ENCODE measurements at regions not wholly inside any gene's neighbourhood (a gene's known extent, or its start where the extent isn't known, plus 50 kb on each side); places are given as distances from the start of the nearest gene placed in this dataset.

DNA sequence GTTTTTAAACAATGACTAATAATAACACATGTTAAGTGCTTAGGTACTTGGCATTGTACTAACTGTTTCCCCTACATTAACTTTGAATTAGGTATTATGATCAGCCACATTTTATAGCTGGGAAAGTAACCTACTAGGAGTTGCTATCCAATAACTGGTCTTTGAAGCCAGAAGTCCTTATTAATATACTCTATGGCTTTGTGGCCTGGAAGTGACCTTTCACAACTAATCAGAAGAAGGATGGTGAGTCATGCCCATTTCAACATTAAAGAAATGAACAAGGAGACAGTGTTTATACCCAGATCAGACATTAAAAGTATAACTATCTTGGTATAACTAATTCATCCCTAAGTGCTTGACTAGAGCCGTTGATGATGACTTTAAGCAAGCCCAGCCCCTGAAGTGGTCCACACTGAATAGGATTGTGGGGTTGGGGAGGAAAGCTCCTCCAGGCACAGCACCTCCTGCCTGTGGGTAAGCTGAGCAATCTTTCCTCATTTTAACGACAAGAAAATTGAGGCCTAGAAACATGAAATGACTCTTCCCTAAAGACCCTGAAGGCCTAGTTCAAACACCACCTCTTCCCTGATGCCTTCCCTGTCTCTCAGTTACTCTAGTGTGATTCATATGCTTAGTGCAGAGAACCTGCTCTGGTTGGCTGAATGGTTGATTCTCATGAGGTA is 71.6 kb upstream of the RFX8 start:
- DNase-seq (ENCODE audit: low read depth): no peak
- Histone ChIP-seq H3K4me3 (ENCODE audit: low read depth, low read length) (no peak overlapping the region), H3K36me3 (ENCODE audit: control insufficient read depth, insufficient read depth, low read length) (no peaks in the 10 kb centered on the region), H3K27me3 (ENCODE audit: control insufficient read depth, insufficient read depth, low read length) (no peaks in the 10 kb centered on the region)
- TF ChIP-seq, protein P1, sequence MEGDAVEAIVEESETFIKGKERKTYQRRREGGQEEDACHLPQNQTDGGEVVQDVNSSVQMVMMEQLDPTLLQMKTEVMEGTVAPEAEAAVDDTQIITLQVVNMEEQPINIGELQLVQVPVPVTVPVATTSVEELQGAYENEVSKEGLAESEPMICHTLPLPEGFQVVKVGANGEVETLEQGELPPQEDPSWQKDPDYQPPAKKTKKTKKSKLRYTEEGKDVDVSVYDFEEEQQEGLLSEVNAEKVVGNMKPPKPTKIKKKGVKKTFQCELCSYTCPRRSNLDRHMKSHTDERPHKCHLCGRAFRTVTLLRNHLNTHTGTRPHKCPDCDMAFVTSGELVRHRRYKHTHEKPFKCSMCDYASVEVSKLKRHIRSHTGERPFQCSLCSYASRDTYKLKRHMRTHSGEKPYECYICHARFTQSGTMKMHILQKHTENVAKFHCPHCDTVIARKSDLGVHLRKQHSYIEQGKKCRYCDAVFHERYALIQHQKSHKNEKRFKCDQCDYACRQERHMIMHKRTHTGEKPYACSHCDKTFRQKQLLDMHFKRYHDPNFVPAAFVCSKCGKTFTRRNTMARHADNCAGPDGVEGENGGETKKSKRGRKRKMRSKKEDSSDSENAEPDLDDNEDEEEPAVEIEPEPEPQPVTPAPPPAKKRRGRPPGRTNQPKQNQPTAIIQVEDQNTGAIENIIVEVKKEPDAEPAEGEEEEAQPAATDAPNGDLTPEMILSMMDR (IDR thresholded peaks at IDR 0.05; ENCODE audit: insufficient read depth, low read length, poor library complexity, severe bottlenecking): no peak

DNA sequence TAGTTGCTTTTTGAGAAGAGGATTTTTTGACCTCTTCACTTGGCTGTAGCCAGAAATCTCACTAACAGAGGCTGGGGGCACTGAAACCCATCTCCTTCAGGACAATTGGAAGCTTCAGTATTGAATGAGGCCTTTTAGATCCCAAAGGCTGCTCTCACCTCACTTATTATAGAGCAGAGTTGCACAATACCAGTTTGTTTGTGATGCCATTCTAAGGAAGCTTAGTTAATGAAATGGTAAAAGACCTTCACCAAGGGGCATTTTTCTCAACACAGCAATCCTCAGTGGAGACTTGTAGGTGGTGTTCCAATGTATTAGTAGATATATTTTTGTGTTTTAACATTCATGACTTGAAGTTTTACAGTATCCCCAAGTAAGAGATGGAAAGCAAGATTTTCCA is 71.0 kb upstream of the RFX8 start:
- no peak for DNase-seq (ENCODE audit: low read depth)
- no peaks in the 10 kb centered on the region for H3K27me3 ChIP-seq (ENCODE audit: control insufficient read depth, insufficient read depth, low read length)
- no peak overlapping the region for H3K4me3 ChIP-seq (ENCODE audit: low read depth, low read length)
- no peaks in the 10 kb centered on the region for H3K36me3 ChIP-seq (ENCODE audit: control insufficient read depth, insufficient read depth, low read length)
- TF ChIP-seq, protein P1 (IDR thresholded peaks at IDR 0.05; ENCODE audit: insufficient read depth, low read length, poor library complexity, severe bottlenecking): no peak

DNA sequence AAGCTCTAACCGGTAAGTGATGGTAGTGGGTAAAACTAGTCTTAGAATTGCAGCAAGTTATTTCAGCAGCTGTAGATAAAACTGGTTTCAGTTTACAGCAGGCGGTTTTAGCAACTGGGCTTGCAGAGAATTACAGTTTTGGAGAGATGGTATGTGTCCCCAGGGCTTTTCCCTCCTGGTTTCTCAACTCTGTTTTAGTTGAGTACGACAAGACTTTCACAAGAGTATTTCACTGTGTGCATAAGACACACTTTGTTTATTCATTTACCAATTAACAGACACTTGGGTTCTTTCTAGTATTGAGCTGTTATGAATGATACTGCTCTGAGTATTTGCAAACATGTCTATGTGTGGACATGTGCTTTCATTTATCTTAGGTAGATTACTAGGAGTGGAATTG is 65.6 kb upstream of the RFX8 start:
- H3K27me3 ChIP-seq (ENCODE audit: control insufficient read depth, insufficient read depth, low read length): no peaks in the 10 kb centered on the region
- no peak overlapping the region for H3K4me3 ChIP-seq (ENCODE audit: low read depth, low read length)
- H3K36me3 ChIP-seq (ENCODE audit: control insufficient read depth, insufficient read depth, low read length): no peaks in the 10 kb centered on the region
- no peak for DNase-seq (ENCODE audit: low read depth)
- TF ChIP-seq, protein P1 (IDR thresholded peaks at IDR 0.05; ENCODE audit: insufficient read depth, low read length, poor library complexity, severe bottlenecking): no peak

DNA sequence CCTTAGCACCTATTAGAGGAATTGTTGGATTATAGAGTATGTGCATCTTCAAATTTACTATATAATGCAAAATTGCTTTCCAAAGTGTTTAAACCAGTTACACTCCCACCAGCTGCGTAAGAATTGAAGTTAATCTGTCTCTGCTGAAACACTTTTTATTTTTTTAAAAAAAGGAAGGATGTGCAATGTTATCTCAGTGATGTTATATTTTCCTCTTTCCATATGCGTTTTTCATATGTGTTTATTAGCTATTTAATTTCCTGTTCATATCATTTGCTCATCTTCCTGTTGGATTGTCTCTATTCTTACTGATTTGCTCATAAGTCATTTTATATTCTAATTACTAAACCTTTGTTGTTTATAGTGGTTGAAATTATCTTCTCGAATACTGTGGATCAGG is 63.2 kb upstream of the RFX8 start:
- no peaks in the 10 kb centered on the region for H3K27me3 ChIP-seq (ENCODE audit: control insufficient read depth, insufficient read depth, low read length)
- DNase-seq (ENCODE audit: low read depth): no peak
- TF ChIP-seq, protein P1 (IDR thresholded peaks at IDR 0.05; ENCODE audit: insufficient read depth, low read length, poor library complexity, severe bottlenecking): no peak

DNA sequence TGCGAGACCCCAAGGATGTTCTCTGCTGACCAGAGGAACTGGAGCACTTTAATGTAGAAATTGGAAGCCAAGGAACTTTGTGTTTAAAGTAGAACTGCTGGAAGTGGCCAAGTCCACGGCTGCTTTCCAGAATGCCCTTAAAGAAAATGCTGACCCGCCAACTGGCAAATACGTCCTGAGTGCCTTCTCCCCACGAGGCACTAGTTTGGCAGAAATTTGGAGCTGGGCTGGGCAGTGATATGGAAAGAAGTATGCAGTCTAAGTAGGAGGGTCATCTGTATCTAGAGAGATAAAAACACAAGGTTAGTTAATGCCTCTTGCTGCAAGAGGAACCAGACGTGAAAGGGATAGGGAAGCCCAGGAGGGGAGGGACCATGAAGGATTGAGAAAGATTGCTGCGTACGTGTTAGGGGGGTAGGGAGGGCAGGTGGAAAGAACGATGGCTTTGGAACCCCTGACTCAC is 59.3 kb upstream of the RFX8 start:
- Histone ChIP-seq H3K36me3 (ENCODE audit: control insufficient read depth, insufficient read depth, low read length) (no peaks in the 10 kb centered on the region), H3K4me3 (ENCODE audit: low read depth, low read length) (no peak overlapping the region), H3K27me3 (ENCODE audit: control insufficient read depth, insufficient read depth, low read length) (no peaks in the 10 kb centered on the region)
- DNase-seq (ENCODE audit: low read depth): no peak
- TF ChIP-seq, protein P1 (IDR thresholded peaks at IDR 0.05; ENCODE audit: insufficient read depth, low read length, poor library complexity, severe bottlenecking): no peak

More for the DNA sequence above, 63.2 kb upstream of the RFX8 start:
- H3K4me3 ChIP-seq (ENCODE audit: low read depth, low read length): no peak overlapping the region
- no peaks in the 10 kb centered on the region for H3K36me3 ChIP-seq (ENCODE audit: control insufficient read depth, insufficient read depth, low read length)

Measured in kidney epithelial cell (primary cell).